ENCODE measurements at regions not wholly inside any gene's neighbourhood (a gene's known extent, or its start where the extent isn't known, plus 50 kb on each side); places are given as distances from the start of the nearest gene placed in this dataset.

GRCh38 chr13:42398533-42398932 is 126.6 kb downstream of the AKAP11 start:
- Histone ChIP-seq H3K27ac (ENCODE audit: low read length) (no peak overlapping the region), H3K4me2 (ENCODE audit: low read length) (no peak overlapping the region), H3K79me2 (ENCODE audit: low read length) (no peaks in the 10 kb centered on the region), H2AFZ (ENCODE audit: low read depth, low read length) (no peak overlapping the region), H3K4me3 (ENCODE audit: low read length) (no peak overlapping the region), H4K20me1 (ENCODE audit: insufficient read depth, low read length) (no peaks in the 10 kb centered on the region), H3K36me3 (replicated peaks; ENCODE audit: low read depth, low read length) (no peaks in the 10 kb centered on the region), H3K4me1 (ENCODE audit: low read length) (peaks cover 35% of the 10 kb centered on the region), H3K27me3 (ENCODE audit: low read depth, low read length) (no peaks in the 10 kb centered on the region), H3K9ac (ENCODE audit: low read length) (no peak overlapping the region), H3K9me3 (ENCODE audit: insufficient read depth, low read length) (no peaks in the 10 kb centered on the region)
- TF ChIP-seq CTCF (IDR thresholded peaks at IDR 0.05; ENCODE audit: low read depth, low read length) (no peak), EZH2phosphoT487 (IDR thresholded peaks at IDR 0.05; ENCODE audit: low read depth) (no peak)

DNA sequence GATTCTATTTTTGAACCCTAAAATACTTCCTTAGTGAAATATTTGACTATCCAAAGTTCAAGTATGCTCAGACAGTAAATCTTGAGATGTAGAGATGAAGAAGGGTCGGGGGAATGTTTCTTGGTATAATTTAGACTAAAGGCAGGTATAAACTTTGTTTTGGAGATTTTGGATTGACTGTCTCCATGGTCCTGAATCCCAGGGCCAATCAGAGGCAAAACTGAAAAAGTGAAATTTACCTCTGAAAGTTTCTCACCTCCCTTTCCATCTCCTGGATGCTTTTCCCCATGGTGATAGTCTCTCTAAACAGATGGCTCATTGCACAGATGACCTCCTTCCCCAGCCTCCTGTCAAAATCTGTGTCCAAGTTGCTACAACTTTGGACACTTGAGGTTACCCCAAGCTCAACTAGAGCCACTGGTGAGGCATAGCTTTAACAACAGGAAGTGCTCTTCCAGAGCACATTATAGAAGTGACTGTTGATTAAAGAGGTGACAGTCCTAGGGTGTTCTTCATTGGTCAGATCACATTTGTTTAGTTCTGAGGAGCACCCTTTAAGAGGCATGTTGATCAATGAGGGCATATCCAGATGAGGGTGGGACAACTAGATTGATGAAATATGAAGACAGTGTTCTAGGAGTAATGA is 128.4 kb downstream of the AKAP11 start:
- Histone ChIP-seq H3K9me3 (ENCODE audit: insufficient read depth, low read length) (no peaks in the 10 kb centered on the region), H3K4me1 (ENCODE audit: low read length) (peaks cover 23% of the 10 kb centered on the region), H3K27ac (ENCODE audit: low read length) (no peak overlapping the region), H3K36me3 (replicated peaks; ENCODE audit: low read depth, low read length) (no peaks in the 10 kb centered on the region), H3K79me2 (ENCODE audit: low read length) (no peaks in the 10 kb centered on the region), H3K27me3 (ENCODE audit: low read depth, low read length) (no peaks in the 10 kb centered on the region), H2AFZ (ENCODE audit: low read depth, low read length) (no peak overlapping the region), H3K4me2 (ENCODE audit: low read length) (no peak overlapping the region), H4K20me1 (ENCODE audit: insufficient read depth, low read length) (no peaks in the 10 kb centered on the region), H3K4me3 (ENCODE audit: low read length) (no peak overlapping the region), H3K9ac (ENCODE audit: low read length) (no peak overlapping the region)
- TF ChIP-seq CTCF (IDR thresholded peaks at IDR 0.05; ENCODE audit: low read depth, low read length): no peak
- TF ChIP-seq EZH2phosphoT487 (IDR thresholded peaks at IDR 0.05; ENCODE audit: low read depth): no peak

GRCh38 chr13:42401376-42401775 is 129.4 kb downstream of the AKAP11 start:
- Histone ChIP-seq H3K4me3 (ENCODE audit: low read length) (no peak overlapping the region), H2AFZ (ENCODE audit: low read depth, low read length) (no peak overlapping the region), H3K27me3 (ENCODE audit: low read depth, low read length) (no peaks in the 10 kb centered on the region), H3K27ac (ENCODE audit: low read length) (no peak overlapping the region), H4K20me1 (ENCODE audit: insufficient read depth, low read length) (no peaks in the 10 kb centered on the region), H3K9ac (ENCODE audit: low read length) (no peak overlapping the region), H3K9me3 (ENCODE audit: insufficient read depth, low read length) (no peaks in the 10 kb centered on the region), H3K4me1 (ENCODE audit: low read length) (peaks cover 33% of the 10 kb centered on the region), H3K79me2 (ENCODE audit: low read length) (no peaks in the 10 kb centered on the region), H3K36me3 (replicated peaks; ENCODE audit: low read depth, low read length) (no peaks in the 10 kb centered on the region), H3K4me2 (ENCODE audit: low read length) (no peak overlapping the region)
- TF ChIP-seq CTCF (IDR thresholded peaks at IDR 0.05; ENCODE audit: low read depth, low read length) (no peak), EZH2phosphoT487 (IDR thresholded peaks at IDR 0.05; ENCODE audit: low read depth) (no peak)

- H2AFZ ChIP-seq (ENCODE audit: low read depth, low read length): peak overlapping the region; percentile 16; the same call in 1 of the 2 replicates
- no peaks in the 10 kb centered on the region for H3K79me2 ChIP-seq (ENCODE audit: low read length)
- no peaks in the 10 kb centered on the region for H4K20me1 ChIP-seq (ENCODE audit: insufficient read depth, low read length)
- H3K27ac ChIP-seq (ENCODE audit: low read length): peak overlapping the region; percentile 70
- TF ChIP-seq EZH2phosphoT487 (IDR thresholded peaks at IDR 0.05; ENCODE audit: low read depth): no peak
- TF ChIP-seq CTCF (IDR thresholded peaks at IDR 0.05; ENCODE audit: low read depth, low read length): no peak
- H3K9ac ChIP-seq (ENCODE audit: low read length): peak overlapping the region; percentile 52
- H3K4me2 ChIP-seq (ENCODE audit: low read length): peak overlapping the region; percentile 78
- no peaks in the 10 kb centered on the region for H3K9me3 ChIP-seq (ENCODE audit: insufficient read depth, low read length)
- peaks cover 6% of the 10 kb centered on the region; the same call in 1 of the 2 replicates for H3K27me3 ChIP-seq (ENCODE audit: low read depth, low read length)
- peaks cover 60% of the 10 kb centered on the region for H3K4me1 ChIP-seq (ENCODE audit: low read length)
- H3K36me3 ChIP-seq (replicated peaks; ENCODE audit: low read depth, low read length): no peaks in the 10 kb centered on the region
- H3K4me3 ChIP-seq (ENCODE audit: low read length): peak overlapping the region; percentile 62
Observed at GRCh38 chr13:42405665-42406390, 133.9 kb downstream of the AKAP11 start.

Measured in OCI-LY3 (cell line).